Astrocyte of the spinal cord (primary cell): ENCODE measurements at regions not wholly inside any gene's neighbourhood (a gene's known extent, or its start where the extent isn't known, plus 50 kb on each side); places are given as distances from the start of the nearest gene placed in this dataset.

ENCODE experiments used
- DNase-seq: peaks from one replicate; pipeline ENCODE4 v3.0.0; 2011; ENCODE audit warnings: low read depth, low spot score
- H3K4me3 ChIP-seq: 2 replicates; pipeline ENCODE4 v1.5.1; 2011; ENCODE audit warnings: low read depth, mild to moderate bottlenecking, low read length, moderate library complexity
- in situ Hi-C: cut with HindIII; loops from 2 replicates; pipeline ENCODE4 v1.10.0; 2017; ENCODE audit warnings: low sequenced_read_pairs
- TF ChIP-seq, protein P1 (sequence below): IDR thresholded peaks from 2 replicates; pipeline ENCODE4 v1.5.1; 2012; ENCODE audit warnings: low read depth, mild to moderate bottlenecking, low read length, inconsistent platforms

DNA sequence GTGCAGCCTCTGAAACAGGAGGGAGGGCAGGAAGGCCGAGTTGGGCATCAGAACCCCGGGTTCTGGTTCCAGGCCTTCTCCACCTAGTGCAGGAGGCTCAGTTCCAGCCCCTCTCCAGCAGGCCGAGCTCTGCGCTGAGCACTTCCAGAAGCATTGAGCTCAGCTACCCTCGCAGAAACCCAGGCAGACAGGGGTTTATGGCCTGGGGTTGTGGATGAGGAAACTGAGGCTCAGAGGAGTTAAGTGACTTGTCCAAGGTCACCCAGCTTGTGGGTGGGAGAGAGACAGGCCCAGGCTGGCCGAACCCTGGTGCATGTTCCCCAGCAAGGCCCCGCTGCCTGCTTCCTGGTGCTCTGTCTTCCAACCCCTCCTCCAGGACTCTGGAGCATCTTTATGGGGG lies 348.9 kb downstream of the PTPRU start:
- H3K4me3 ChIP-seq: no peak overlapping the region
- TF ChIP-seq, protein P1, sequence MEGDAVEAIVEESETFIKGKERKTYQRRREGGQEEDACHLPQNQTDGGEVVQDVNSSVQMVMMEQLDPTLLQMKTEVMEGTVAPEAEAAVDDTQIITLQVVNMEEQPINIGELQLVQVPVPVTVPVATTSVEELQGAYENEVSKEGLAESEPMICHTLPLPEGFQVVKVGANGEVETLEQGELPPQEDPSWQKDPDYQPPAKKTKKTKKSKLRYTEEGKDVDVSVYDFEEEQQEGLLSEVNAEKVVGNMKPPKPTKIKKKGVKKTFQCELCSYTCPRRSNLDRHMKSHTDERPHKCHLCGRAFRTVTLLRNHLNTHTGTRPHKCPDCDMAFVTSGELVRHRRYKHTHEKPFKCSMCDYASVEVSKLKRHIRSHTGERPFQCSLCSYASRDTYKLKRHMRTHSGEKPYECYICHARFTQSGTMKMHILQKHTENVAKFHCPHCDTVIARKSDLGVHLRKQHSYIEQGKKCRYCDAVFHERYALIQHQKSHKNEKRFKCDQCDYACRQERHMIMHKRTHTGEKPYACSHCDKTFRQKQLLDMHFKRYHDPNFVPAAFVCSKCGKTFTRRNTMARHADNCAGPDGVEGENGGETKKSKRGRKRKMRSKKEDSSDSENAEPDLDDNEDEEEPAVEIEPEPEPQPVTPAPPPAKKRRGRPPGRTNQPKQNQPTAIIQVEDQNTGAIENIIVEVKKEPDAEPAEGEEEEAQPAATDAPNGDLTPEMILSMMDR: no peak
- no peak for DNase-seq
- in situ Hi-C loops: no loop called here

DNA sequence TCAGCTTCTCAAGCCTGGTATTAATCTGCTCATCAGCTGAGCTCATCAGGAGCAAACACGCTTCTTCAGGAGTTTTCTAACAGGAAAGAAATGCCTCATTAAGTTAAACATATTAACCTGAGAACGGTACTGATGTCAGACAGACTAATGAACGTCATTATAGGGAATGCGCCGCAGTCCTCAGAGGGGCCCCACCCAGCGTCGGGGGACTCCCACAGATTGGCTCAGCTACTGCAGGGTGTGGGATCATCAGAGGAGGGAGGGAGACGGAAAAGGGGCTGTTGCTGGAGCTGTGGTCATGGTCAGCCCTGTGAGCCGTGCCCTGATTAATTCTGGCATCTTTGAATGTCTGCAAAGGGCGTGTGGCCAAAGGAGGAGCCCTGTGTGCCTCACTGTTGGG lies 348.5 kb downstream of the PTPRU start:
- in situ Hi-C loops: no loop called here
- DNase-seq: no peak
- no peak overlapping the region for H3K4me3 ChIP-seq
- TF ChIP-seq, protein P1: no peak

DNA sequence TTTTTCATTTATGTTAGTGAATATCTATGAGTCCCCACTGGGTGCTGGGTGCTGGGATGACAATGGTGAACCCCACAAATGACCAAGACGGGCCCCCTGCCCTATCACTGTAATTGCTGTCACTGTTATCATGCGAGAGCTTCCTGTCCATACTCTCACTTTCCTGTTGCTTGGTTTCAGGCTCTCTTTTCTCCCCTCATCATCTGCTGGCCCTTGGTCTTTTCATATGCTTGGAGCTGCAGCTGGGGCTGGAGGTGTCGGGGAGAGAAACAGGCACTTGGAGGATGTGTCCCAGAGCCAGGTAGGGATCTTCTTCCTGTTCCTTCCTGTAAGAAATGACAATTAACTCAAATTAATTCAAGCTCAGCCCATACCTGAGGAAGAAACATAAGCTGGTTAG lies 348.0 kb downstream of the PTPRU start:
- TF ChIP-seq, protein P1: no peak
- in situ Hi-C loops: no loop called here
- no peak overlapping the region for H3K4me3 ChIP-seq
- DNase-seq: no peak

DNA sequence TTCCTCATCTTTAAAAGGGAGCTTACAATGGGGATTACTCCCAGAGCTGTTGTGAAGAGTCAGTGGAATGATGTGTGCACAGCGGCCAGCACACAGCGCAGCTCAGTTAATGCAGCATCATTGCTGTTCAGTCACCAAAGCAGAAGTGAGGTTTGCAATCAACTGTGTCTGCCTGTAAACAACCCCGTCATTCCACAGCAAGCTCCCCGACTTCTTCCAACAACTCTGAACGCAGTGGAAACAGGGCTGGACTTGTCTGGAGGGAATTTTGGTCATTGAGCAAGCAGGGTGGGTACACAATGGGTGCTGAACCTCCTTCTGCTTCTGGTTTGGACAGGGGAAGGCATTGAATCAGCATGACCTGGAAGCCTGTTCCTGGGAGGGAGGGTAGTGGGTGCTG lies 347.4 kb downstream of the PTPRU start:
- no peak overlapping the region for H3K4me3 ChIP-seq
- in situ Hi-C loops: no loop called here
- TF ChIP-seq, protein P1: no peak
- DNase-seq: no peak

DNA sequence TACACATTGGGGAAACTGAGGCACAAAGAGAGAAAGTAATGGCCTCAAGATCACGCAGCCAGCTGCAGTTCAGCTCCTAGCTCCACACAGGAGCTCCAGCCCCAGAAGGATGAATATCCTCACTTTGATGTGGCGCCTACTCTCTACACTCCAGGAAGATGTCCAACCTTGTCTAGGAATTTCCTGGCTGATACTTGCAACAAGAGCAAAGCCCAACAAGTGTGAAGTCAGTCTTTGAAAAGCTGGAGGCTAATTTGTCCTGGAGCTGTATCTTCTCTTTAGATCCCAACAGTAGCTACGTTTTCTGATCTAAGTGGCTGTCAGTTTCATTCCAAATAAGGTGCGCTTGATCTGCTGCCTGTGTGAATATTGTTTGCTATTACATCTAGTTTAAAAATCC lies 344.9 kb downstream of the PTPRU start:
- no peak overlapping the region for H3K4me3 ChIP-seq
- TF ChIP-seq, protein P1: no peak
- no peak for DNase-seq
- in situ Hi-C loops: no loop called here

DNA sequence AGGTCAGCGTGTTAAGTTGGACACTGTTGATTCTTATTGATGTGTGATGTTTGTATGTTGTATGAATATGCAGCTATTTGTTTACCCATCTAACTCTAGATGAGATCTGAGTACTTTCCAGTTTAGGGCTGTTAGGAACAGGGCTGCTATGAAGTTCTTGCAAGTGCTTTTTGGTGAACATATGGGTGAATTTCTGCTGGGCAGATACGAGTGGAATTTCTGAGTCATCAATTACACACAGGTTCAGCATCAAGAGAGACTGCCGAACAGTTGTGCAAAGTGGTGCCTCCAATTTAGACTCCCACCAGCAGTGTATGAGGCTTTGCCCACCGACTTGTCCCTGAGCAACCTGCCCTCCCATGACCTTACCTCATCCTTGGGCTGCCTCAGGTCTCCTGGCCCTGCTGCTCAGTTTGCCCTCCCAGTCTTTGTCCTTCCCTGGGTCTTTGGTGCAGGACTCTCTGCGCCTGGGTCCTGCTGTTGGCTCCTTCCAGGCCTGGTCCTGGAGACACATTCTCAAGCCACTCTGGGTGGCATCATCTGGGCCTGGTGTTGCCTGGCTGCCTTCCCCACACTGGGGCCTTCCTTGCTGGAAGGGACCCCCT lies 343.6 kb downstream of the PTPRU start:
- no peak overlapping the region for H3K4me3 ChIP-seq
- peak; percentile 82 for DNase-seq
- TF ChIP-seq, protein P1: no peak
- in situ Hi-C loops: no loop called here

DNA sequence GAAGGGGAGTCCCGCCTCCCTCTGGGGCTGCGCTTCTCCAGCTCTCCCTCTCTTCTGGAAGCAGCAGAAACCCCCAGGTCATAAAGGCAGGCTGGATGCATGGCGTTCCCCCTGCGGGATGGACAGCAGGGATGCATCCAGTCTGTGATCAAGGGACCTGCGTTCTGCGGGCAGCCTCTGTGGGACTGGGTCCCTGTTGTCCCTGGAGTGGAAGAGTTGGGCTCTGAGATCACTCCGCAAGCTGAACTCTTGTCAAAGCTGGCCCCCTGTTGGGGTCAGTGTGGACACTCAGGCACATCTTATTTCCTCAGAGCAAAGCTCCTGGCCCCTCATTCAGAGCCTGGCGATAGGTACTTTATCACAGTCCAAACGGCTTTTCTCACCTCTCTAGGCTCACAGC lies 341.2 kb downstream of the PTPRU start:
- TF ChIP-seq, protein P1: no peak
- in situ Hi-C loops: no loop called here
- no peak overlapping the region for H3K4me3 ChIP-seq
- DNase-seq: no peak
